ENCODE measurements at regions not wholly inside any gene's neighbourhood (a gene's known extent, or its start where the extent isn't known, plus 50 kb on each side); places are given as distances from the start of the nearest gene placed in this dataset.

- no peaks in the 10 kb centered on the region for H3K9me3 ChIP-seq (ENCODE audit: control insufficient read depth, low read depth, low read length)
- no peak overlapping the region for H3K9ac ChIP-seq (ENCODE audit: control insufficient read depth, extremely low read depth, insufficient read depth, low read length)
- H3K4me2 ChIP-seq (ENCODE audit: control insufficient read depth, extremely low read depth, insufficient read depth, low read depth, low read length): no peak overlapping the region
- DNase-seq (ENCODE audit: low read depth, low spot score) (no peak), FAIRE-seq (no peak)
- H3K79me2 ChIP-seq (ENCODE audit: control insufficient read depth, insufficient read depth, low read length): no peaks in the 10 kb centered on the region
- no peak overlapping the region for H3K27ac ChIP-seq (ENCODE audit: control insufficient read depth, insufficient read depth, low read length)
- H3K27me3 ChIP-seq (ENCODE audit: control insufficient read depth, extremely low read depth, insufficient read depth, low read length): no peaks in the 10 kb centered on the region
- no peak overlapping the region for H2AFZ ChIP-seq (ENCODE audit: control insufficient read depth, low read length)
- no peak overlapping the region for H3K4me3 ChIP-seq (ENCODE audit: control insufficient read depth in 2 of 3, extremely low read depth in 1 of 3, insufficient read depth in 2 of 3, low read depth in 1 of 3, low read length in 3 of 3)
- no peak for TF ChIP-seq EZH2 (IDR thresholded peaks at IDR 0.05; ENCODE audit: low read length)
- TF ChIP-seq, protein P1, sequence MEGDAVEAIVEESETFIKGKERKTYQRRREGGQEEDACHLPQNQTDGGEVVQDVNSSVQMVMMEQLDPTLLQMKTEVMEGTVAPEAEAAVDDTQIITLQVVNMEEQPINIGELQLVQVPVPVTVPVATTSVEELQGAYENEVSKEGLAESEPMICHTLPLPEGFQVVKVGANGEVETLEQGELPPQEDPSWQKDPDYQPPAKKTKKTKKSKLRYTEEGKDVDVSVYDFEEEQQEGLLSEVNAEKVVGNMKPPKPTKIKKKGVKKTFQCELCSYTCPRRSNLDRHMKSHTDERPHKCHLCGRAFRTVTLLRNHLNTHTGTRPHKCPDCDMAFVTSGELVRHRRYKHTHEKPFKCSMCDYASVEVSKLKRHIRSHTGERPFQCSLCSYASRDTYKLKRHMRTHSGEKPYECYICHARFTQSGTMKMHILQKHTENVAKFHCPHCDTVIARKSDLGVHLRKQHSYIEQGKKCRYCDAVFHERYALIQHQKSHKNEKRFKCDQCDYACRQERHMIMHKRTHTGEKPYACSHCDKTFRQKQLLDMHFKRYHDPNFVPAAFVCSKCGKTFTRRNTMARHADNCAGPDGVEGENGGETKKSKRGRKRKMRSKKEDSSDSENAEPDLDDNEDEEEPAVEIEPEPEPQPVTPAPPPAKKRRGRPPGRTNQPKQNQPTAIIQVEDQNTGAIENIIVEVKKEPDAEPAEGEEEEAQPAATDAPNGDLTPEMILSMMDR (optimal IDR thresholded peaks at IDR 0.05 in 1 of 3, IDR thresholded peaks at IDR 0.05 in 1 of 3, conservative IDR thresholded peaks at IDR 0.05 in 1 of 3; ENCODE audit: extremely low read depth in 1 of 3, insufficient read depth in 2 of 3, low read length in 3 of 3): no peak
- no peaks in the 10 kb centered on the region for H3K36me3 ChIP-seq (ENCODE audit: control insufficient read depth in 2 of 2, extremely low read depth in 1 of 2, insufficient read depth in 2 of 2, low read length in 2 of 2)
- no peaks in the 10 kb centered on the region for H4K20me1 ChIP-seq (ENCODE audit: control insufficient read depth, extremely low read depth, insufficient read depth, low read length)
- H3K4me1 ChIP-seq (ENCODE audit: control insufficient read depth, extremely low read depth, insufficient read depth, low read length): no peaks in the 10 kb centered on the region
- no peaks in the 10 kb centered on the region for H3K9me1 ChIP-seq (ENCODE audit: control insufficient read depth, extremely low read depth, insufficient read depth, low read length)
- dilution Hi-C loops (cut with MboI; ENCODE audit: extremely low pct_ligation_motif_present, low sequenced_read_pairs): no loop called here
These were observed 119.6 kb upstream of the SMAD3 start for GRCh38 chr15:66945842-66946241.

DNA sequence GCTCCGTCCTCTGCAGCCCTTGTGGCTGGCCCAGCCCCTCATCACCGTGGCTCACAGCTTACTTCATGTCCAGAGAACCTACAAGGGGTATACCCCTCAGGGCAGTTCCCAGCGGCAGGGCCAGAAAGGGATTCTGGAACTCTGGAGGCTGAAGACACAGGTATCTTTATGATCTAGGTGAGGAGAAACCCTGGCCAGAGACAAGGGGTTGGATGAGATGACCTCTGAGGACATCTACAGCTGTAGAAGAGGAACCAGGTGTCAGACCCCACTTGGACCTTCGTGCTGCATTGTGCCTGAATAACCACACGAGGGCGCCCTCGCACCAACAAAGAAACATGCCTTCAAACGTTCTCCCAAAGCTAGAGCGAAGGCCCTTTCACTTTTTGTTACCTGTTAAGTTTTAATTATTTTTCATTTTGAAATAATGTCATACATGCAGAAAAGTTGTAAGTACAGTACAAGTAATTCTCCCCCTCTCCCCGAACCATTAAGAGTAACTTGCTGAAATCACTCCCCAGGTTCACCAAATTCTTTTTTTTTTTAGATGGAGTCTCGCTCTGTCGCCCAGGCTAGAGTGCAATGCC lies 118.7 kb upstream of the SMAD3 start:
- TF ChIP-seq, protein P1 (optimal IDR thresholded peaks at IDR 0.05 in 1 of 3, IDR thresholded peaks at IDR 0.05 in 1 of 3, conservative IDR thresholded peaks at IDR 0.05 in 1 of 3; ENCODE audit: extremely low read depth in 1 of 3, insufficient read depth in 2 of 3, low read length in 3 of 3): peak; percentile 87 to 96 (median 89)
- TF ChIP-seq EZH2 (IDR thresholded peaks at IDR 0.05; ENCODE audit: low read length): no peak
- Histone ChIP-seq H3K4me2 (ENCODE audit: control insufficient read depth, extremely low read depth, insufficient read depth, low read depth, low read length) (no peak overlapping the region), H3K36me3 (ENCODE audit: control insufficient read depth in 2 of 2, extremely low read depth in 1 of 2, insufficient read depth in 2 of 2, low read length in 2 of 2) (no peaks in the 10 kb centered on the region), H3K9ac (ENCODE audit: control insufficient read depth, extremely low read depth, insufficient read depth, low read length) (no peak overlapping the region), H2AFZ (ENCODE audit: control insufficient read depth, low read length) (no peak overlapping the region), H3K4me1 (ENCODE audit: control insufficient read depth, extremely low read depth, insufficient read depth, low read length) (no peaks in the 10 kb centered on the region), H3K27me3 (ENCODE audit: control insufficient read depth, extremely low read depth, insufficient read depth, low read length) (no peaks in the 10 kb centered on the region), H4K20me1 (ENCODE audit: control insufficient read depth, extremely low read depth, insufficient read depth, low read length) (no peaks in the 10 kb centered on the region), H3K79me2 (ENCODE audit: control insufficient read depth, insufficient read depth, low read length) (no peaks in the 10 kb centered on the region), H3K9me3 (ENCODE audit: control insufficient read depth, low read depth, low read length) (no peaks in the 10 kb centered on the region), H3K9me1 (ENCODE audit: control insufficient read depth, extremely low read depth, insufficient read depth, low read length) (no peaks in the 10 kb centered on the region), H3K27ac (ENCODE audit: control insufficient read depth, insufficient read depth, low read length) (no peak overlapping the region), H3K4me3 (ENCODE audit: control insufficient read depth in 2 of 3, extremely low read depth in 1 of 3, insufficient read depth in 2 of 3, low read depth in 1 of 3, low read length in 3 of 3) (no peak overlapping the region)
- no peak for DNase-seq (ENCODE audit: low read depth, low spot score)
- peak; percentile 75 for FAIRE-seq
- dilution Hi-C loops (cut with MboI; ENCODE audit: extremely low pct_ligation_motif_present, low sequenced_read_pairs): no loop called here
